Ovary (tissue), 3 donors: ENCODE measurements at regions not wholly inside any gene's neighbourhood (a gene's known extent, or its start where the extent isn't known, plus 50 kb on each side); places are given as distances from the start of the nearest gene placed in this dataset.

Source experiments
- EP300 ChIP-seq: sonication (generic); formaldehyde crosslinking; IDR thresholded peaks from one replicate; pipeline ENCODE4 v1.6.1; 2017; ENCODE audit warnings: antibody characterized with exemption
- POLR2A ChIP-seq: fragments of 450-650 bp; IDR thresholded peaks from one replicate; pipeline ENCODE4 v1.6.1; 2017; ENCODE audit warnings: antibody characterized with exemption, mild to moderate bottlenecking, moderate library complexity
- TF ChIP-seq, protein P1 (sequence below), 3 donors: fragments of 450-650 bp in 2 of 3; fragments of 200-600 bp in 1 of 3; IDR thresholded peaks; one replicate each; pipeline versions ENCODE4 v1.5.1 to v1.8.0; 2016 to 2022; ENCODE audit warnings: antibody characterized with exemption in 3 of 3, mild to moderate bottlenecking in 1 of 3
- donor health status: DM: no; HTN: no; CAD: no.

DNA sequence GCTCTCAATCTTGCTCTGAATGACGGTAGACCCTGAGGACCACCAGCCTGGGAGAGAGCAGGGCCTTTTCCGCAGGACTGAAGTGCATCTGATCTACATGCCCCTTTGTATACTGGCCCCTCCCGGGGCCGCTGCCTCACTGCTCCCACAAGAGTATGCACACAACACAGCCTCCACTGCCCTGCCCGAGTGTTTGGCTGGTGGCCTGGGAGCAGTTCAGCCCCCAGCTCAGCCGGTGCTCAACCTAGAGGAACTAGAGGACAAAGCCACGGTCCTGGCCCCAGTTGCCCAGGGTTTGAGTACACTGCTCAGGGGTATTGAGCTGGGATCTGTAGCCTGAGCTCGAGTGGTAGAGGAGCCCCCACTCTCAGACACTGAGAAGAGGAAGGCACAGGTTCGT lies 118.9 kb upstream of the CAB39 start:
- TF ChIP-seq, protein P1, sequence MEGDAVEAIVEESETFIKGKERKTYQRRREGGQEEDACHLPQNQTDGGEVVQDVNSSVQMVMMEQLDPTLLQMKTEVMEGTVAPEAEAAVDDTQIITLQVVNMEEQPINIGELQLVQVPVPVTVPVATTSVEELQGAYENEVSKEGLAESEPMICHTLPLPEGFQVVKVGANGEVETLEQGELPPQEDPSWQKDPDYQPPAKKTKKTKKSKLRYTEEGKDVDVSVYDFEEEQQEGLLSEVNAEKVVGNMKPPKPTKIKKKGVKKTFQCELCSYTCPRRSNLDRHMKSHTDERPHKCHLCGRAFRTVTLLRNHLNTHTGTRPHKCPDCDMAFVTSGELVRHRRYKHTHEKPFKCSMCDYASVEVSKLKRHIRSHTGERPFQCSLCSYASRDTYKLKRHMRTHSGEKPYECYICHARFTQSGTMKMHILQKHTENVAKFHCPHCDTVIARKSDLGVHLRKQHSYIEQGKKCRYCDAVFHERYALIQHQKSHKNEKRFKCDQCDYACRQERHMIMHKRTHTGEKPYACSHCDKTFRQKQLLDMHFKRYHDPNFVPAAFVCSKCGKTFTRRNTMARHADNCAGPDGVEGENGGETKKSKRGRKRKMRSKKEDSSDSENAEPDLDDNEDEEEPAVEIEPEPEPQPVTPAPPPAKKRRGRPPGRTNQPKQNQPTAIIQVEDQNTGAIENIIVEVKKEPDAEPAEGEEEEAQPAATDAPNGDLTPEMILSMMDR (IDR thresholded peaks at IDR 0.05): no peak
- no peak for TF ChIP-seq POLR2A
- TF ChIP-seq EP300: no peak
